BLaER1 treated with 17β-estradiol and CSF1 and Interleukin-3, amounts not matched to agents 10 nM and 100 nM (cell line): ENCODE measurements at regions not wholly inside any gene's neighbourhood (a gene's known extent, or its start where the extent isn't known, plus 50 kb on each side); places are given as distances from the start of the nearest gene placed in this dataset.

Source experiments
- H3K27ac ChIP-seq, 11 experiments: shearing (Covaris generic); formaldehyde crosslinking; 2 replicates each; pipeline ENCODE4 v1.8.1; 2022
- H3K27me3 ChIP-seq, 11 experiments: shearing (Covaris generic); formaldehyde crosslinking; 2 replicates each; pipeline ENCODE4 v1.8.1; 2022
- H3K36me3 ChIP-seq, 11 experiments: shearing (Covaris generic); formaldehyde crosslinking; 2 replicates each; pipeline ENCODE4 v1.8.1; 2022
- H3K4me1 ChIP-seq, 10 experiments: shearing (Covaris generic); formaldehyde crosslinking; 2 replicates each; pipeline ENCODE4 v1.8.1; 2022
- H3K4me2 ChIP-seq, 11 experiments: shearing (Covaris generic); formaldehyde crosslinking; 2 replicates each; pipeline ENCODE4 v1.8.1; 2022
- H3K4me3 ChIP-seq, 10 experiments: shearing (Covaris generic); formaldehyde crosslinking; 2 replicates each; pipeline ENCODE4 v1.8.1; 2022
- H3K9ac ChIP-seq, 11 experiments: shearing (Covaris generic); formaldehyde crosslinking; 2 replicates each; pipeline ENCODE4 v1.8.1; 2022
- H3K9me3 ChIP-seq, 11 experiments: shearing (Covaris generic); formaldehyde crosslinking; replicated peaks in 1 of 11; 2 replicates each; pipeline ENCODE4 v1.8.1; 2022
- H4K20me1 ChIP-seq, 11 experiments: shearing (Covaris generic); formaldehyde crosslinking; 2 replicates each; pipeline ENCODE4 v1.8.1; 2022
- Cebpa-rat ChIP-seq, 11 experiments: shearing (Covaris generic); IDR thresholded peaks; 2 replicates each; pipeline ENCODE4 v1.8.1; 2022

DNA sequence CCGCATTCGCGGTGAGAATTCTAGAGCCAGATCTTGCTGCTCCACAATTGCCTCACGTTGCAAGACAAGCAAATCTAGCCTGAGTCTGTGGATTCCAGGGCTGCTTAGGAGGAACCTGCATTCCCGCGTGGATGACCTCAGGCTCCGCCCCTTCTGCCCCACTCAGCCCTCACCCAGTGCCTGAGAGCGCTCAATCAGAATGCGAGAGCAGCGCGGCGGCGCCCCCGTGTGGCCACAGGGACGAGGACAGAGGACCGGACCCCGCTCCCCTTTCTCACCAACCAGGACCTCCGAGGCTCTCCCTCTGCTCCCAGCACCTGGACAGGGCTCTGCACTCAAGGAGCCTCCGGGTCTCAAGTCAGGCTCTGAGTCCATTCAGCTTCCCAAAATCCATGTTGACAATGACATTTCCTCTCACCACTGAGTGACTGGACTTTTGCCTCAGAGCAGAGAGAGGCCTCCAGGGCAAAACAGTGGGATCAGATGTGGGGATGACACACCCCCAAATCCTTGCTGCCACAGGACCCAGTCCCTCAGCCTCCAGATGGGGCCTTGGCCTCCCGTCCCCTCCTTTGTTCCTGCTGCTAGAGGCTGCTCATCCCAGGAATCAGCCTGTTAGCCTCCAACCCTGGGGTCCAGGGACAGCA, 52.0 kb downstream of the RPP21 start:
- Histone ChIP-seq H3K27me3 (peaks cover 0 to 52% (median 0%) of the 10 kb centered on the region in 11 experiments; a peak in 6 of 22 replicates), H3K4me2 (peak overlapping the region; percentile 13 to 86 (median 66))

GRCh38 chr6:30397697-30398096, 52.7 kb downstream of the RPP21 start:
- TF ChIP-seq Cebpa-rat (IDR thresholded peaks at IDR 0.05): no peak
- peaks cover 0 to 56% (median 0%) of the 10 kb centered on the region in 11 experiments; a peak in 6 of 22 replicates for H3K27me3 ChIP-seq
- no peak overlapping the region for H3K27ac ChIP-seq
- H3K4me1 ChIP-seq: peaks cover 15 to 24% (median 20%) of the 10 kb centered on the region in 10 experiments; a peak in 19 of 20 replicates
- no peak overlapping the region for H3K4me2 ChIP-seq
- H3K9ac ChIP-seq: no peak overlapping the region
- no peaks in the 10 kb centered on the region for H3K9me3 ChIP-seq
- H4K20me1 ChIP-seq: peaks cover 0 to 20% (median 0%) of the 10 kb centered on the region in 11 experiments; a peak in 5 of 22 replicates
- H3K36me3 ChIP-seq: no peaks in the 10 kb centered on the region
- H3K4me3 ChIP-seq: no peak overlapping the region

More for the DNA sequence above, 52.0 kb downstream of the RPP21 start:
- Histone ChIP-seq H4K20me1 (peaks cover 0 to 20% (median 0%) of the 10 kb centered on the region in 11 experiments; a peak in 5 of 22 replicates), H3K4me3 (no peak overlapping the region), H3K4me1 (peaks cover 15 to 24% (median 20%) of the 10 kb centered on the region in 10 experiments; a peak in 19 of 20 replicates), H3K27ac (no peak overlapping the region), H3K9ac (0 out of 22 replicates have a peak overlapping the region, but pooled peaks of 1 of the 11 experiments have one; percentile 24), H3K36me3 (no peaks in the 10 kb centered on the region), H3K9me3 (no peaks in the 10 kb centered on the region)
- no peak for TF ChIP-seq Cebpa-rat (IDR thresholded peaks at IDR 0.05)

- no peak overlapping the region for H3K4me2 ChIP-seq
- H3K9ac ChIP-seq: no peak overlapping the region
- H3K4me1 ChIP-seq: peaks cover 15 to 24% (median 20%) of the 10 kb centered on the region in 10 experiments; a peak in 19 of 20 replicates
- TF ChIP-seq Cebpa-rat (IDR thresholded peaks at IDR 0.05): no peak
- no peak overlapping the region for H3K4me3 ChIP-seq
- H3K36me3 ChIP-seq: no peaks in the 10 kb centered on the region
- H3K27me3 ChIP-seq: peaks cover 0 to 59% (median 0%) of the 10 kb centered on the region in 11 experiments; a peak in 6 of 22 replicates
- H4K20me1 ChIP-seq: peaks cover 0 to 20% (median 0%) of the 10 kb centered on the region in 11 experiments; a peak in 5 of 22 replicates
- no peaks in the 10 kb centered on the region for H3K9me3 ChIP-seq
- no peak overlapping the region for H3K27ac ChIP-seq
Measured at GRCh38 chr6:30399390-30400058, 54.6 kb downstream of the RPP21 start.

DNA sequence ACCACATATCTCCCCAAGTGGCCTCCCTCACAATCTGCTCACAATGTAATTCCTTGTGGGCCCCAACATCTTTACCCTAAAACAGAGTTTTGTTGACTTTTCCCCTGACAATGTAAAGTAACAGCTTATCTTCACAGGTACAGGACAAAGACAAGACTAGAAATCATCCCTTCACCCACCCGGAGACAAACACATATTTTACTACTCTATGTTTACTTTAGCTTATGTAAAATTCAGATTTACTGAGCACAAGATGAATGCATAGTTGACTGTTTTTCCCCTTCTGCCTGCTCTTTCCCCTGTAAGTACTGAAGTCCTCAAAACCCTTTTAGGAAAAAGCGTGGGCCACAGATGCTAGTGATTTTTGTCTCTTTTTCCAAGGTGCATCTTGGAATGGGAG, 61.0 kb downstream of the RPP21 start:
- Histone ChIP-seq H3K4me1 (peaks cover 8 to 15% (median 12%) of the 10 kb centered on the region in 10 experiments), H3K36me3 (no peaks in the 10 kb centered on the region), H4K20me1 (peaks cover 0 to 6% (median 0%) of the 10 kb centered on the region in 11 experiments; a peak in 2 of 22 replicates), H3K27ac (no peak overlapping the region), H3K4me2 (peak overlapping the region; percentile 12 to 65 (median 51); a peak in 20 of 22 replicates), H3K9ac (no peak overlapping the region), H3K27me3 (peaks cover 0 to 69% (median 0%) of the 10 kb centered on the region in 11 experiments; a peak in 7 of 22 replicates), H3K4me3 (no peak overlapping the region), H3K9me3 (peaks cover 19 to 43% (median 29%) of the 10 kb centered on the region in 11 experiments)
- TF ChIP-seq Cebpa-rat (IDR thresholded peaks at IDR 0.05): no peak

- Histone ChIP-seq H3K27me3 (peaks cover 0 to 85% (median 0%) of the 10 kb centered on the region in 11 experiments; a peak in 8 of 22 replicates), H3K9me3 (peaks cover 19 to 46% (median 29%) of the 10 kb centered on the region in 11 experiments)
Measured at GRCh38 chr6:30409184-30409583, 64.2 kb downstream of the RPP21 start.

GRCh38 chr6:30411515-30412207, 66.7 kb downstream of the RPP21 start:
- H3K27ac ChIP-seq: no peak overlapping the region
- H3K27me3 ChIP-seq: peaks cover 0 to 85% (median 0%) of the 10 kb centered on the region in 11 experiments; a peak in 10 of 22 replicates
- peaks cover 19 to 46% (median 29%) of the 10 kb centered on the region in 11 experiments for H3K9me3 ChIP-seq
- peaks cover 2 to 6% (median 5%) of the 10 kb centered on the region in 10 experiments; a peak in 19 of 20 replicates for H3K4me1 ChIP-seq
- H3K4me2 ChIP-seq: no peak overlapping the region; a peak in 1 of 22 replicates
- no peak overlapping the region for H3K4me3 ChIP-seq
- TF ChIP-seq Cebpa-rat (IDR thresholded peaks at IDR 0.05): no peak
- no peaks in the 10 kb centered on the region for H3K36me3 ChIP-seq
- H4K20me1 ChIP-seq: peaks cover 0 to 20% (median 0%) of the 10 kb centered on the region in 11 experiments; a peak in 4 of 22 replicates
- H3K9ac ChIP-seq: no peak overlapping the region

More at GRCh38 chr6:30409184-30409583, 64.2 kb downstream of the RPP21 start:
- Histone ChIP-seq H3K4me1 (peaks cover 8 to 15% (median 12%) of the 10 kb centered on the region in 10 experiments), H4K20me1 (peaks cover 0 to 6% (median 0%) of the 10 kb centered on the region in 11 experiments; a peak in 2 of 22 replicates), H3K4me3 (peak overlapping the region in 1 of 10 experiments; percentile 11; a peak in 1 of 20 replicates), H3K4me2 (no peak overlapping the region), H3K9ac (no peak overlapping the region), H3K27ac (no peak overlapping the region), H3K36me3 (no peaks in the 10 kb centered on the region)
- no peak for TF ChIP-seq Cebpa-rat (IDR thresholded peaks at IDR 0.05)

- Histone ChIP-seq H3K9ac (no peak overlapping the region), H3K27ac (no peak overlapping the region), H3K4me3 (no peak overlapping the region), H3K27me3 (peaks cover 0 to 79% (median 0%) of the 10 kb centered on the region in 11 experiments; a peak in 10 of 22 replicates), H3K4me2 (no peak overlapping the region), H3K9me3 (0 out of 22 replicates have a peak, but pooled peaks cover 0 to 7% (median 0%) of the 10 kb centered on the region in 11 experiments), H4K20me1 (peaks cover 0 to 44% (median 0%) of the 10 kb centered on the region in 11 experiments; a peak in 5 of 22 replicates), H3K36me3 (no peaks in the 10 kb centered on the region), H3K4me1 (peaks cover 0 to 8% (median 6%) of the 10 kb centered on the region in 10 experiments; a peak in 10 of 20 replicates)
- TF ChIP-seq Cebpa-rat (IDR thresholded peaks at IDR 0.05): no peak
Measured at GRCh38 chr6:30418448-30418847, 70.9 kb upstream of the HLA-E start.

GRCh38 chr6:30424549-30424948, 64.8 kb upstream of the HLA-E start:
- no peak overlapping the region for H3K9ac ChIP-seq
- no peak overlapping the region for H3K27ac ChIP-seq
- TF ChIP-seq Cebpa-rat (IDR thresholded peaks at IDR 0.05): no peak
- H4K20me1 ChIP-seq: no peaks in the 10 kb centered on the region
- peaks cover 5 to 38% (median 12%) of the 10 kb centered on the region in 11 experiments; a peak in 13 of 22 replicates for H3K9me3 ChIP-seq
- H3K4me3 ChIP-seq: no peak overlapping the region
- no peaks in the 10 kb centered on the region for H3K36me3 ChIP-seq
- no peaks in the 10 kb centered on the region for H3K4me1 ChIP-seq
- H3K27me3 ChIP-seq: peaks cover 0 to 69% (median 0%) of the 10 kb centered on the region in 11 experiments; a peak in 6 of 22 replicates
- H3K4me2 ChIP-seq: no peak overlapping the region
